ENCODE measurements at regions not wholly inside any gene's neighbourhood (a gene's known extent, or its start where the extent isn't known, plus 50 kb on each side); places are given as distances from the start of the nearest gene placed in this dataset.

DNA sequence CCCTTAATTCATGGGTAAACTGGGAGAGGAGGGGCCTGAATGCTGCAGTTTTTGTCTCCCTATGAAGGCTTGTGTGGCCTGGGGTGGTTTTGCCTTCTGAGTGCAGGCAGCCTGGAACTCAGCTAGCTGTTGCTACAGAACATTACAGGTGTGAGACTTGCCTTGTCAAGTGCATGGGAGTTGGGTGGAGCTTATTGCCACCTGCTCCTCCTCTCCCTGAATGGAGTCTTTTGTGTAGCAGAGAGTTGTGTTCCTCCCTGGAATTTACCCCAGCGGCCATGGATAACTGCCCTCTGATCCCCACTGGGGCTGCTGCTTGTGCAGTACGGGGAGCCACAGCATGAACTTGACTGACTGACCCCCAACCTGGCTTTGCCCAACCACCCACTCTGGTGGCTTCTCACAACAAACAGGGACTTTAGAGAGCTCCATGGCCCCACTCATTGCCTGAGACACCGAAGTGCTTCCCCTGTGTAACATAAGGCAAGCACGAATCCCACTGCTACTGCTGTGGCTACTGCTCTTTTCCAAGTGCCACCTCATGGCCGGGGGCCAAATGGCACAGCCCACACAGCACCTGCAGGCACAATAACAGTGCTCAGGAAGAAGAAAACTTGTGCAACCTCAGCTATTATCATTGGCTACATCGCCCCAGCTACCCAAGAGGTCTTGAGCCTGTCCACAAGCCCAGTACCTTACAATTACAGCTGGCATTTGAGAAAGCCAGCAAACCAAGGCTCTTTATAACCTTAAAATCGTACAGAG is 942.9 kb downstream of the CDH18 start:
- 58 to 62% methylated on average over 7 of the region's 7 CpGs for WGBS, 2 donors

GRCh38 chr5:19047277-19047676 is 940.7 kb downstream of the CDH18 start:
- intact Hi-C loops (cut with DNase I), result no loop called here
- Histone ChIP-seq H3K9me3 (no peaks in the 10 kb centered on the region), H3K27ac (no peak overlapping the region), H3K27me3 (no peaks in the 10 kb centered on the region), H3K36me3 (no peaks in the 10 kb centered on the region), H3K4me3 (no peak overlapping the region), H3K4me1 (no peaks in the 10 kb centered on the region)
- ATAC-seq (no peak), FAIRE-seq (no peak), DNase-seq (no peak)
- WGBS, 2 donors, result 91% methylated on average over 9 of the region's 9 CpGs
- TF ChIP-seq CTCF (IDR thresholded peaks at IDR 0.05), result no peak

More for the DNA sequence above, 942.9 kb downstream of the CDH18 start:
- ATAC-seq, result no peak
- Histone ChIP-seq H3K27me3 (no peaks in the 10 kb centered on the region), H3K4me1 (no peaks in the 10 kb centered on the region), H3K9me3 (no peaks in the 10 kb centered on the region), H3K4me3 (no peak overlapping the region), H3K27ac (no peak overlapping the region), H3K36me3 (no peaks in the 10 kb centered on the region)
- no peak for DNase-seq
- intact Hi-C loops (cut with DNase I), result no loop called here
- no peak for TF ChIP-seq CTCF (IDR thresholded peaks at IDR 0.05)
- no peak for FAIRE-seq

DNA sequence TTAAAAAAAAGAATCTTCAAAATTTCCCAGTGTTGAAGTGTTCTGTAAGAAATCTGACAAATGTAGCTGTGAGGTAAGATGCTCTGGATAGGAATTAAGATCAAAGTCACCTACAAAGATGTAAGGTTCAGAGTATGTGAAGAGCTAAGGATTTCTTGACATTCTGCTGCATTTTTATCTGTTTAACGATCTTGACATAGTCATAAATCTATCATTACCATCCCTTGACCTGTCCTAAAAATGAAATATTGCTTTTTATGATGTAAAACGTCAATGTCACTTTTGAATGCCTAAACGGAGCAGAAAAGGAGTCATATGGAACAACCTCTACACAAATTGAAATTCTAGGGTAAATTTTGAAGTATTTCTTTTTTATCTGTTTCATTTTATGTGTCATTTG is 939.3 kb downstream of the CDH18 start:
- 39% methylated on average over 3 of the region's 3 CpGs for WGBS, 2 donors
- ATAC-seq (no peak), FAIRE-seq (no peak)

DNA sequence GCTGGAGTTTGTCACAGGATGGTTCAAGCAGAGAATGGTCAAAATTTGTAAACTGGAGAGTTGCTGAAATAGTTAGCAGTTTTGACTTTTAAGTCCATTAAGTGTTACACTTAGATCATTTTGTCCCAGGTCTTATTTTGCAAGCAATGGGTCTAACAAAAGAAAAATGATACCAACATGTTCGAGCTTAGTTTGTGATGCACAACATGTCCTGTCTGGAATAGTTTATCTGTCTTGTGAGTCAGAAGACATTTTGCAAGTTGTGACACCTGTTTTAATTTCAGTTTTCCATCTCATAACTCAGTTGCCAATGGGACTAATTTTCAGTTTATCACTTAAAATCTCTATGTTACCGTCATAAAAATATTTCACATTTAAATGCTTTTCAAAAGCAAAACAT is 929.8 kb downstream of the CDH18 start:
- Histone ChIP-seq H3K9me3 (no peaks in the 10 kb centered on the region), H3K27me3 (no peaks in the 10 kb centered on the region), H3K36me3 (no peaks in the 10 kb centered on the region), H3K4me1 (no peaks in the 10 kb centered on the region), H3K4me3 (no peak overlapping the region), H3K27ac (no peak overlapping the region)
- intact Hi-C loops (cut with DNase I), result no loop called here
- no peak for DNase-seq
- no peak for FAIRE-seq
- no peak for TF ChIP-seq CTCF (IDR thresholded peaks at IDR 0.05)
- 82 to 85% methylated on average over 2 of the region's 2 CpGs for WGBS, 2 donors
- ATAC-seq, result no peak

More for the DNA sequence above, 939.3 kb downstream of the CDH18 start:
- H3K4me1 ChIP-seq, result no peaks in the 10 kb centered on the region
- H3K27me3 ChIP-seq, result no peaks in the 10 kb centered on the region
- H3K36me3 ChIP-seq, result no peaks in the 10 kb centered on the region
- TF ChIP-seq CTCF (IDR thresholded peaks at IDR 0.05), result no peak
- H3K4me3 ChIP-seq, result no peak overlapping the region
- intact Hi-C loops (cut with DNase I), result no loop called here
- no peak for DNase-seq
- no peak overlapping the region for H3K27ac ChIP-seq
- H3K9me3 ChIP-seq, result no peaks in the 10 kb centered on the region

- Histone ChIP-seq H3K4me3 (no peak overlapping the region), H3K9me3 (no peaks in the 10 kb centered on the region), H3K27me3 (no peaks in the 10 kb centered on the region), H3K27ac (no peak overlapping the region), H3K4me1 (no peaks in the 10 kb centered on the region), H3K36me3 (no peaks in the 10 kb centered on the region)
- DNase-seq (no peak), FAIRE-seq (no peak), ATAC-seq (no peak)
- intact Hi-C loops (cut with DNase I), result no loop called here
- TF ChIP-seq CTCF (IDR thresholded peaks at IDR 0.05), result no peak
Measured at GRCh38 chr5:19064094-19064493, 923.9 kb downstream of the CDH18 start.
